ENCODE measurements at regions not wholly inside any gene's neighbourhood (a gene's known extent, or its start where the extent isn't known, plus 50 kb on each side); places are given as distances from the start of the nearest gene placed in this dataset.

- no peak for TF ChIP-seq CTCF (IDR thresholded peaks at IDR 0.05; ENCODE audit: low read depth, low read length)
- in situ Hi-C loops (cut with HindIII; ENCODE audit: low sequenced_read_pairs): no loop called here
- H3K4me3 ChIP-seq (ENCODE audit: low read depth, low read length): no peak overlapping the region
- DNase-seq (ENCODE audit: low read depth, low spot score): no peak
These were observed 52.4 kb upstream of the FAM204A start for GRCh38 chr10:118394301-118395200.

GRCh38 chr10:118392761-118393160, 50.6 kb upstream of the FAM204A start:
- no peak for TF ChIP-seq CTCF (IDR thresholded peaks at IDR 0.05; ENCODE audit: low read depth, low read length)
- DNase-seq (ENCODE audit: low read depth, low spot score): no peak
- in situ Hi-C loops (cut with HindIII; ENCODE audit: low sequenced_read_pairs): no loop called here
- no peak overlapping the region for H3K4me3 ChIP-seq (ENCODE audit: low read depth, low read length)
